ENCODE measurements at regions not wholly inside any gene's neighbourhood (a gene's known extent, or its start where the extent isn't known, plus 50 kb on each side); places are given as distances from the start of the nearest gene placed in this dataset.
"Not testable (repeated sequence)": the region's sequence is repeated elsewhere in the genome, so short reads cannot be mapped to it uniquely, and the experiment has no call there.

DNA sequence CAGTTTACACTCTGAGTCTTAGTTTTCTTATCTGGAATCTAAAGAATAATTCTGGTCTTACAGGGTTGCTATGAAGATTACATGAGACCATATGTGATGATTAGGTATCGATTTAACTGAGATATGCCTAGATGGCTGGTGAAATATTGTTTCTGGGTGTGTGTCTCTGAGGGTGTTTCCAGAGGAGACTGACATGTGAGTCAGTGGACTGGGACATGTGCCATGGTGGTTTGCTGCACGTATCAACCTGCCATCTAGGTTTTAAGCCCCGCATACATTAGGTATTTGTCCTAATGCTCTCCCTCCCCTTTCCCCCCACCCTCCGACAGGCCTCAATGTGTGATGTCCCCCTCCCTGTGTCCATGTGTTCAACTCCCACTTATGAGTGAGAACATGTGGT, 186.0 kb upstream of the CXorf66 start:
- peaks cover 0 to 4% (median 0%) of the 10 kb centered on the region in 5 experiments for H3K9me3 ChIP-seq (ENCODE audit: control extremely low read depth in 1 of 5, control insufficient read depth in 4 of 5, insufficient read depth in 2 of 5, low read depth in 1 of 5, low read length in 4 of 5)
- DNase-seq: no peak
- H3K36me3 ChIP-seq (ENCODE audit: control insufficient read depth in 4 of 4, insufficient read depth in 4 of 4, low read length in 3 of 4): no peaks in the 10 kb centered on the region
- POLR2A ChIA-PET: no interaction called here
- no peaks in the 10 kb centered on the region for H3K4me1 ChIP-seq (ENCODE audit: control extremely low read depth in 1 of 4, control insufficient read depth in 4 of 4, insufficient read depth in 4 of 4, low read length in 3 of 4)
- H3K27me3 ChIP-seq (replicated peaks in 2 of 5; ENCODE audit: control insufficient read depth in 4 of 5, insufficient read depth in 5 of 5, low read length in 4 of 5): no peaks in the 10 kb centered on the region
- H3K4me3 ChIP-seq (ENCODE audit: control insufficient read depth in 1 of 7, extremely low read depth in 1 of 7, insufficient read depth in 4 of 7, low read depth in 2 of 7, low read length in 6 of 7): no peak overlapping the region
- CTCF ChIA-PET: no interaction called here
- H3K27ac ChIP-seq (ENCODE audit: insufficient read depth in 1 of 2, low read depth in 1 of 2, low read length in 2 of 2, poor library complexity in 1 of 2, severe bottlenecking in 2 of 2): no peak overlapping the region
- 95% methylated on average over 2 of the region's 4 CpGs for WGBS (ENCODE audit: insufficient coverage)

DNA sequence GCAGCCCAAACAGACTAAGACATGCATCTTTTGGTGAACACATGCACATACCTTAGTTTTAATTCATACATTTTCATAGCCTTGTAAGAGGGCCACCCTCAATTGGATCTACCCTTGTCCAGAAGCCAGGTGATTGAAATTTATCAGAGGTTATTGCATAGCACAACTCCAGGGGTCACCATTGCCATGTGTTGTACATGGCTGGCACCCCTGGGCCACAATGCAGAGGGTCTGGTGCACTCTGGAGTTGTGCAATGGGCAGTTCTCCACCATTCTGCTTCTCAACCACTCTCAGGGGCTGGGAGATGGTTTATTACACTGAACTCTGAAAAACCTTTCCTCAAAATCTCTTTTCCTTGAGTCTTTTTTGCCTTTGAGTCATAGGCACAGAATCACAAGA, 184.4 kb upstream of the CXorf66 start:
- Histone ChIP-seq H3K27me3 (replicated peaks in 2 of 5; ENCODE audit: control insufficient read depth in 4 of 5, insufficient read depth in 5 of 5, low read length in 4 of 5) (peaks cover 0 to 3% (median 0%) of the 10 kb centered on the region in 5 experiments), H3K36me3 (ENCODE audit: control insufficient read depth in 4 of 4, insufficient read depth in 4 of 4, low read length in 3 of 4) (no peaks in the 10 kb centered on the region), H3K27ac (ENCODE audit: insufficient read depth in 1 of 2, low read depth in 1 of 2, low read length in 2 of 2, poor library complexity in 1 of 2, severe bottlenecking in 2 of 2) (no peak overlapping the region), H3K4me3 (ENCODE audit: control insufficient read depth in 1 of 7, extremely low read depth in 1 of 7, insufficient read depth in 4 of 7, low read depth in 2 of 7, low read length in 6 of 7) (no peak overlapping the region), H3K9me3 (ENCODE audit: control extremely low read depth in 1 of 5, control insufficient read depth in 4 of 5, insufficient read depth in 2 of 5, low read depth in 1 of 5, low read length in 4 of 5) (peaks cover 0 to 1% (median 0%) of the 10 kb centered on the region in 5 experiments), H3K4me1 (ENCODE audit: control extremely low read depth in 1 of 4, control insufficient read depth in 4 of 4, insufficient read depth in 4 of 4, low read length in 3 of 4) (no peaks in the 10 kb centered on the region)
- no peak for DNase-seq
- ChIA-PET CTCF (no interaction called here), POLR2A (no interaction called here)

DNA sequence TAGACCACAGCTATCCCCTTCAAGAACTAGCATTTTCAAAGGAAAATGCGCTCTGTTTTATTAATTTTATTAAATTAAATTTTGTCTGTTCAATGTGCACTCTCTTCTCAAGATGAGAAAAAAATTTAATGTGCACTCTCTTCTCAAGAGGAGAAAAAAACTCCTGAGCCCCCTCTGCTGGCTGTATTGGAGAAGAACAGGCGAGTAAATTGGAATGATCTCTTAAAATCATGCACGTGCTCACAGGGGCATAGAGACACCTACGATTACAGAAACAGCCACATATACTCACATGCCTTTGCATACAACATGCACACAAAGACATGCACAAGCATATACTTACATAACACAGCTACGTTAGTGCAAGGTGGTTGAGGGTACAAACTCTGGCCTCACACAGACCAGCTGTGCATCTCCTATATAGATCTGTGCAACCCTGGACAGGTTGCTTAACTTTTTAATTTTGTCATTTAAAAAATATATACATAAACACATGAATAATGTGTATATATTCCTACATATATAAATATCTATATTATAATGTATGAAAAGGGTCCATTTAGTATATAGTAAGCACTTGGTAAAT, 176.2 kb upstream of the CXorf66 start:
- ChIA-PET POLR2A (no interaction called here), CTCF (interaction anchor here (1.1 to 2.2 kb wide), 5 partner anchors 52 to 95 kb away, joined by 3 to 8 read pairs (median 3); no protein-coding TSS in a partner anchor)
- no peak overlapping the region for H3K27ac ChIP-seq (ENCODE audit: insufficient read depth in 1 of 2, low read depth in 1 of 2, low read length in 2 of 2, poor library complexity in 1 of 2, severe bottlenecking in 2 of 2)
- no peaks in the 10 kb centered on the region for H3K4me1 ChIP-seq (ENCODE audit: control extremely low read depth in 1 of 4, control insufficient read depth in 4 of 4, insufficient read depth in 4 of 4, low read length in 3 of 4)
- no CpG with 5 or more reads among the region's 5 CpGs for WGBS (ENCODE audit: insufficient coverage)
- H3K9me3 ChIP-seq (ENCODE audit: control extremely low read depth in 1 of 5, control insufficient read depth in 4 of 5, insufficient read depth in 2 of 5, low read depth in 1 of 5, low read length in 4 of 5): no peaks in the 10 kb centered on the region
- H3K4me3 ChIP-seq (ENCODE audit: control insufficient read depth in 1 of 7, extremely low read depth in 1 of 7, insufficient read depth in 4 of 7, low read depth in 2 of 7, low read length in 6 of 7): no peak overlapping the region
- peaks cover 0 to 3% (median 0%) of the 10 kb centered on the region in 5 experiments for H3K27me3 ChIP-seq (replicated peaks in 2 of 5; ENCODE audit: control insufficient read depth in 4 of 5, insufficient read depth in 5 of 5, low read length in 4 of 5)
- peak; percentile 17 to 61 (median 51) for DNase-seq
- H3K36me3 ChIP-seq (ENCODE audit: control insufficient read depth in 4 of 4, insufficient read depth in 4 of 4, low read length in 3 of 4): no peaks in the 10 kb centered on the region

- DNase-seq; H3K9me3 ChIP-seq (ENCODE audit: control extremely low read depth in 1 of 5, control insufficient read depth in 4 of 5, insufficient read depth in 2 of 5, low read depth in 1 of 5, low read length in 4 of 5); H3K27me3 ChIP-seq (replicated peaks in 2 of 5; ENCODE audit: control insufficient read depth in 4 of 5, insufficient read depth in 5 of 5, low read length in 4 of 5); H3K4me3 ChIP-seq (ENCODE audit: control insufficient read depth in 1 of 7, extremely low read depth in 1 of 7, insufficient read depth in 4 of 7, low read depth in 2 of 7, low read length in 6 of 7); CTCF ChIA-PET; H3K4me1 ChIP-seq (ENCODE audit: control extremely low read depth in 1 of 4, control insufficient read depth in 4 of 4, insufficient read depth in 4 of 4, low read length in 3 of 4); POLR2A ChIA-PET; H3K36me3 ChIP-seq (ENCODE audit: control insufficient read depth in 4 of 4, insufficient read depth in 4 of 4, low read length in 3 of 4); H3K27ac ChIP-seq (ENCODE audit: insufficient read depth in 1 of 2, low read depth in 1 of 2, low read length in 2 of 2, poor library complexity in 1 of 2, severe bottlenecking in 2 of 2): not testable (repeated sequence)
- WGBS (ENCODE audit: insufficient coverage): 96% methylated on average over 8 of the region's 9 CpGs
These were observed 173.2 kb upstream of the CXorf66 start for GRCh38 chrX:140138492-140138891.

DNA sequence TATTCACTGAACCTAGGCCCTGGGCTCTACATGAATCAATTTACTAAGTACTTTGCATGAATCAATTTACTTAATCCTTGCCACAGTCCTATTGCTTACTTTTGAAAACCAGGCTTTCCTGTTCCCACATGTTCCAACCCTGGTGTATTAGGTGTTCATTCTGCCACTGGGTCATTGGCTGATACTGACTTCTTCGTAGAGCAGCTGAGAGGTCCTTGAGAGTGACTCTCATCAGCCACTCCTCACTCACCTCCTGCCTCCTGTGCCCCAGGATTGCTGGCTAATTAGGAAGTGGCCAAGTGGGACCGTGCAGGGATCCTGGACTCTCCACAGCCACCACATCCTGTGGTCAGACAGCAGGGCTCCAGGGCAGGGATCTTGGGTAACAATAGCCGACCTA, 172.7 kb upstream of the CXorf66 start:
- H3K36me3 ChIP-seq (ENCODE audit: control insufficient read depth in 4 of 4, insufficient read depth in 4 of 4, low read length in 3 of 4); DNase-seq; CTCF ChIA-PET; H3K4me3 ChIP-seq (ENCODE audit: control insufficient read depth in 1 of 7, extremely low read depth in 1 of 7, insufficient read depth in 4 of 7, low read depth in 2 of 7, low read length in 6 of 7); H3K27me3 ChIP-seq (replicated peaks in 2 of 5; ENCODE audit: control insufficient read depth in 4 of 5, insufficient read depth in 5 of 5, low read length in 4 of 5); H3K4me1 ChIP-seq (ENCODE audit: control extremely low read depth in 1 of 4, control insufficient read depth in 4 of 4, insufficient read depth in 4 of 4, low read length in 3 of 4); H3K27ac ChIP-seq (ENCODE audit: insufficient read depth in 1 of 2, low read depth in 1 of 2, low read length in 2 of 2, poor library complexity in 1 of 2, severe bottlenecking in 2 of 2); H3K9me3 ChIP-seq (ENCODE audit: control extremely low read depth in 1 of 5, control insufficient read depth in 4 of 5, insufficient read depth in 2 of 5, low read depth in 1 of 5, low read length in 4 of 5); POLR2A ChIA-PET: not testable (repeated sequence)
- 100% methylated on average over 1 of the region's 3 CpGs for WGBS (ENCODE audit: insufficient coverage)

DNA sequence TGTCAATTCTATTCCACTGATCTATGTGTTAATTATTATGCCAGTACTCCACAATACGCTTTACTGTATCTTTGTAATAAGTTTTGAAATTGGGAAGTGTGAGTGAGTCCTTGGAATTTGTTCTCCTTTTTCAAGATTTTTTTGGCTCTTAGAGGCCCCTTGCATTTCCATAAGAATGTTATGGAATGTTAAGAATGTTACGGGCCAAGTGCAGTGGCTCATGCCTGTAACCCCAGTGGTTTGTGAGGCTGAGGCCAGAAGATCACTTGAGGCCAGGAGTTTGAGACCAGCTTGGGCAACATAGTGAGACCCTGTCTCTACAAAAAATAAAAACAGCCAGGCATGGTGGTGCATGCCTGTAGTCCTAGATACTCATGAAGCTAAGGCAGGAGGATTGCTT, 167.6 kb upstream of the CXorf66 start:
- no peak for DNase-seq
- 67% methylated on average over 1 of the region's 2 CpGs for WGBS (ENCODE audit: insufficient coverage)

GRCh38 chrX:140123446-140123845, 158.1 kb upstream of the CXorf66 start:
- Histone ChIP-seq H3K27ac (ENCODE audit: insufficient read depth in 1 of 2, low read depth in 1 of 2, low read length in 2 of 2, poor library complexity in 1 of 2, severe bottlenecking in 2 of 2) (no peak overlapping the region), H3K4me1 (ENCODE audit: control extremely low read depth in 1 of 4, control insufficient read depth in 4 of 4, insufficient read depth in 4 of 4, low read length in 3 of 4) (no peaks in the 10 kb centered on the region), H3K4me3 (ENCODE audit: control insufficient read depth in 1 of 7, extremely low read depth in 1 of 7, insufficient read depth in 4 of 7, low read depth in 2 of 7, low read length in 6 of 7) (no peak overlapping the region), H3K27me3 (replicated peaks in 2 of 5; ENCODE audit: control insufficient read depth in 4 of 5, insufficient read depth in 5 of 5, low read length in 4 of 5) (no peaks in the 10 kb centered on the region), H3K9me3 (ENCODE audit: control extremely low read depth in 1 of 5, control insufficient read depth in 4 of 5, insufficient read depth in 2 of 5, low read depth in 1 of 5, low read length in 4 of 5) (peaks cover 0 to 1% (median 0%) of the 10 kb centered on the region in 5 experiments), H3K36me3 (ENCODE audit: control insufficient read depth in 4 of 4, insufficient read depth in 4 of 4, low read length in 3 of 4) (no peaks in the 10 kb centered on the region)
- 33% methylated on average over 3 of the region's 3 CpGs for WGBS (ENCODE audit: insufficient coverage)
- DNase-seq: no peak
- ChIA-PET POLR2A (no interaction called here), CTCF (no interaction called here)

More for the DNA sequence above, 167.6 kb upstream of the CXorf66 start:
- H3K9me3 ChIP-seq (ENCODE audit: control extremely low read depth in 1 of 5, control insufficient read depth in 4 of 5, insufficient read depth in 2 of 5, low read depth in 1 of 5, low read length in 4 of 5): no peaks in the 10 kb centered on the region
- no peak overlapping the region for H3K4me3 ChIP-seq (ENCODE audit: control insufficient read depth in 1 of 7, extremely low read depth in 1 of 7, insufficient read depth in 4 of 7, low read depth in 2 of 7, low read length in 6 of 7)
- no peaks in the 10 kb centered on the region for H3K36me3 ChIP-seq (ENCODE audit: control insufficient read depth in 4 of 4, insufficient read depth in 4 of 4, low read length in 3 of 4)
- CTCF ChIA-PET: no interaction called here
- H3K4me1 ChIP-seq (ENCODE audit: control extremely low read depth in 1 of 4, control insufficient read depth in 4 of 4, insufficient read depth in 4 of 4, low read length in 3 of 4): no peaks in the 10 kb centered on the region
- H3K27me3 ChIP-seq (replicated peaks in 2 of 5; ENCODE audit: control insufficient read depth in 4 of 5, insufficient read depth in 5 of 5, low read length in 4 of 5): no peaks in the 10 kb centered on the region
- H3K27ac ChIP-seq (ENCODE audit: insufficient read depth in 1 of 2, low read depth in 1 of 2, low read length in 2 of 2, poor library complexity in 1 of 2, severe bottlenecking in 2 of 2): no peak overlapping the region
- POLR2A ChIA-PET: no interaction called here

Measured in common myeloid progenitor, CD34-positive (primary cell).